ENCODE measurements at regions not wholly inside any gene's neighbourhood (a gene's known extent, or its start where the extent isn't known, plus 50 kb on each side); places are given as distances from the start of the nearest gene placed in this dataset.
A peak's percentile ranks its signal among the peaks of the same experiment; 100 is the strongest.

DNA sequence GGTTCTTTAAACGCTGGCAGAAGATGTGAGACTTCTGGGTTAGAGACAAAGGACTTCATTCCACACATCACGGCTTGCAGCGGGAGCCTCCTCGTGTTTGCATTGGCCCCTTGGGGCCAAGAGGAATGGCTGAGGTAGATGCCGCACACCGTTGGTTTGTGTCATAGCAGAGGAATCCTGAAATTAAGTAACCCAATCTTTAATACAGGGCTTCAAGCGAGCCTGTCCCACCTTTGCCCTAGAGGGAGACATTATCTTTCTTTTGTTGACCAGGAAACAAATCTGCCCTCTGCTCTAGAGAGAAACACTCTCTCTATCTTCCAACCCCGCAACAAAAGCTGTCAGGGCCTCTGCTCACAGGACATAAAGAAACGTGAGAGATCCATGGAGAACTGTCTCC is 277.5 kb upstream of the ZFP64 start:
- no peak for DNase-seq

DNA sequence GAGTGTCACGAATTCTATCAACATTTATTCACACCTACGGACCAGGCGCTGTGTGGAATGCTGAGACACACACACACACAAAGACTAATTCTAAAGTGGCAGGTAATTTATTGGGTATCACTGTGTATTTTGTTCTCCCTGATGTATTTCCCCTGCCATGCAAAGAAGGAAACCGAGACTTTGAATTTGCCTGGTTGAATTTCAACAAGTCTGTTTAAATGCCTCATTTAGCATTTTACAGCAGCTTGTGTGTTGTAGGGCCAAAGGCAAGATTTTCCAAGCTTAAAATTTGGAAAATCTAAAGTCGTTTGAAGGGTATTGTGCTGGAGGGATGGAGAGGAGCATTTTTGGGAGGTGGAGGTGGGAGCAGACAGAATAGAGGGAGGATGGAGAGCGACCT is 274.4 kb upstream of the ZFP64 start:
- no peak for DNase-seq

- no peak for DNase-seq
Observed at GRCh38 chr20:52461582-52461981, 270.0 kb upstream of the ZFP64 start.

GRCh38 chr20:52459150-52459549 is 267.6 kb upstream of the ZFP64 start:
- no peak for DNase-seq

DNA sequence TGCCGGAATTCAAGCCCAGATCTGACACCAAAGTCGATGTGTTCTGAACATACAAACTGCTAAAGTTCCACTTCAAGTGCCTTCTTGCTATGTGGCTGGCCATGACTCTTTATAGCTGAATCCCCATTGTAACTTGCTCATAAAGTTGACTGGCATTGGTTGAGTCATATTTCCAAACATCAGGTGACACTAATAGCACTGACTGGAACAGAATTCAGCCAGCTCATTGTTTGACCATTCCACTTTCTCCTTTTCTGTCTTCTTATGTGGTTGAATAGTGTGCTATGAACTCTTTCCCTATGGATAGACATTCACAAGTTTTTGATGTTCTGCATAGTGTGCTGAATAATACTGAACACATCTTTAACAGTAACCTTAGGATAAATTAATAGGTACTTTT is 266.2 kb upstream of the ZFP64 start:
- DNase-seq, result no peak

GRCh38 chr20:52454660-52455059 is 263.1 kb upstream of the ZFP64 start:
- no peak for DNase-seq

GRCh38 chr20:52448513-52449232 is 257.1 kb upstream of the ZFP64 start:
- no peak for DNase-seq

DNA sequence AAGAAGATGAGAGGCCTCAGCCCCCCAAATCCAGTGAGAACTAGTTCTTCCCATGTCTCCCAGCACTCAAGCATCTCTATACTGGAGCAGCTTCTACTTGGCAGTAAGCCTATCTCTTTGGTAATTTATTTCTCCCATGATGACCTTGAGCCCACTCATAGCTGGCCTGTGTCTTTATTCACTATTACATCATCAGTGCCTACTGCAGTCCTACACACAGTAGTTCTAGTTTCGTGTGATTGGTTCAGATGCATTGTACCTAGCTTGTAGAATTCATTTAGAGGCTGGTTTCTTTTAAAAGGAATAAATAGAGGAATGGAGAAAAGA is 255.6 kb upstream of the ZFP64 start:
- no peak for DNase-seq

DNA sequence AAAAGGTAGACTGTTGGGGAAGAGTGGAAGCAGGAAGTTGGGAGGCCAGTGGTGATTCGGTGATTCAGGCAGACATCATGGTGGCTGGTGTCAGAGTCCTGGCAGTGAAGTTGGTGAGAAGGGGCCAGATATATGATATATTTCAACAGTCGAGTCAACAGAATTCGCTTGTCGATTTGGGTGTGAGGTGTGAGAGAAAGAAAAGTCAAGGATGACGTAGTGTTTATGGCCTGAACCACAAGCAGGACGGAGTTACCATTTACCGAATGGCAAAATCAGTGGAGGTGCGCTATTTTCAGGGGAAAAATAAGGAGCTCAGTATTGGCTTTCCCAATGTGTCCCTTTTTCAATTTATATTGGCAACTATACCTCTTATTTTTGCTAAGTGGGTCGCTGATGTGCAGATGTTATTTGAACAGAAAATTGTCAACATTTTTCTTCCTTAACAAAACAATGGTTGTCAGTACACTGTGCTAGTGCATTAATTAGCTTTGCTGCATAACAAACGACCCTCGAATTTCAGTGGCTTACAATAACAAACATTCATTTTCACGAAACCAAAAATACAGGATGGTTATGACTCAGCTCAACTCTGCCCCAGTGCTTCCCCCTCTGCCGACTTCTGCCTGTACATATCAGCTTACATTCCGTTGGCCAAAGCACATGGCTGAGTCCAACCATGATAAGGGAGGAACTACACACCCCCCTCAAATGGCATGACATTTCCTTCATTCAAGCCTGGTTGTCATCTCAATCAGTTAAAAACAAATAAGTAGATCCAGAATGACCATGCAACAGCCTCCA is 255.0 kb upstream of the ZFP64 start:
- no peak for DNase-seq

DNA sequence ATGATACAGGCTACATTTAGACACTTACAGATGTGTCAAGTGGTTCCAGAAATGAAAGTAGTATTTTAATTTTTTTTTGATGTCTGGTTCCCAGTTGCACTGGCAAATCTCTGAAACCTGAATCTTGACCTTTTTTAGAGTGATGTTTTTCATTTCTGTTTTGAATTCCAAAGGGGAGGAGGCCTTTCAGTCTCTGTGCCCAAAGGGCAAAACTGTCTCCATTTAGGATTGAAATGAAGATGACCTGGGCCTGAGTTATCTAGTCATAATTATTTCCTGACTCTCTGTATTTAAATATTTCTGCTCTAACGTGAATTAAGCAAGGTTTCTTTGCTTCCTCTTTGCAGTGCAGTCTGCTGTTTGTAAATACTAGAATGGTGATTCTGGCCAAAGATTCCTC is 252.9 kb upstream of the ZFP64 start:
- no peak for DNase-seq

DNA sequence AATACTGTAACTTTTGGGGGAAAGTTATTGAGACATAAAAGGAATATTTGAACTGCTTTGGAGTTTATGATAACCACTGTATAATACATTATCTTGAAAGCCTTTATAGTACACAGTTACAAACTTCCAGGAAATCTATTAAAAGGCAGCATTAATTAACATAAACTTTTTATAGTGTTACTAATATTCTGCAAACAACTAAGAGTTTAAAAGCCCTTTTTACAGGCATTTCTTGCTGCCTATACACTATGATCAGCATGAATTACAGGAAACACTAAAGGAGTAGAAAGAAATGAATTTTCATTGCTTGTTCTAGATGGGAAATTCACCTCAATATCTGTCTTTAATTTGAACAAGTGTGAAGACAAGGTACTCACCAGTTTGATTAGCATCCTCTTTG is 252.3 kb upstream of the ZFP64 start:
- DNase-seq, result no peak

GRCh38 chr20:52441710-52442109 is 250.1 kb upstream of the ZFP64 start:
- DNase-seq, result no peak

DNA sequence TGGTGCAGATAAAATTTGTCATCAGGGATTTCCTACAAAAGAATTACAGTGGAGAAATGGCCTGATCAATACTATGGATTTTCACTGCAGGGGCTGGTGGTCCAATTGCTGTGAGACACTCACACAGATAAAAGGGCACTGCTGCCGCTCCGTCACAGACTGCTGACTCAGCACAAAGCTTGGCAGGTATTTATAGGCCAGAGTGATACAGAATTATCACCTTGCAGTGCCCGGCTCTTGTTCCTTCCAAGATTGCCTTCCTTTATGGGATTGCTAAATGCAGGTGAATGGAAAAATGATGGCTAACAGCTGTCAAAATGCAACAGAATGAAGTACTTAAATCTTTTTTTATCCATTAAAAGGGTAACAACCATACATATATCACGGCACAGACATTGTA is 247.8 kb upstream of the ZFP64 start:
- no peak for DNase-seq

GRCh38 chr20:52438326-52438963 is 246.9 kb upstream of the ZFP64 start:
- DNase-seq, result no peak

GRCh38 chr20:52434453-52434852 is 242.9 kb upstream of the ZFP64 start:
- DNase-seq, result no peak

DNA sequence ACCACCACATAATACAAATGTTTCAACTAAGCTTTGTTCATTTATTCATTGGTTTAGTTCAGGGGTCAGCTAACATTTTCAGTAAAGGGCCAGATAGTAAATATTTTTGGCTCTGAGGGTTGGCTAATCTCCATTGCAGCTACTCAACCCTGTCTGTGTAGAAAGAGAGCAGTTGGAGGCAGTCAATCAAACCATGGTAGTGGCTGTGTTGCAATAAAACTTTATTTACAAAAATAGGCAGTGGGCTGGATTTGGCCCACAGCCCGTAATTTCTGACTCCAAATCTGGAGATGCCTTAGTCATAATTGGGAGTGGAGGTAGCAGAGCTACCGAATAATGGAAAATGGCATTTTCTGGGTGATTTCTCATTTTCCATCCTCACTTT is 242.5 kb upstream of the ZFP64 start:
- no peak for DNase-seq

- no peak for DNase-seq
Observed at GRCh38 chr20:52433326-52434040, 241.9 kb upstream of the ZFP64 start.

DNA sequence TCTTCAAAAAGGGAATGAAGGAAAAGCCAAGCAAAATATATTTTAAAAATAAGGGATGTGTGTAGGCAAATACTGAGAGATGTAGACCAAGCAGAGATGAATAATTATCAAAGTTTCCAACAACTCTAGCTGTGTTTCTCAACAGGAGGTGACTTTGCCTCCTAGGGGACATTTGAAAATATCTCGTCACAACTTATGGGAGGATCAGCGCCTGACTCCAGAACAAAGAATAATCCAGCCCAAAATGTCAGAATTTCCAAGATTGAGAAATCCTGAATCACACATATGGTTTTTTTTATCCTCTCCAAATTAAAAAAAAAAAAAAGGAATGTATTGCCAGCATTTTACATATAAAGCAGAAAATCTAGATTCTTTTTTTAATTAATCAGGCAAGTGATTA is 241.2 kb upstream of the ZFP64 start:
- no peak for DNase-seq

DNA sequence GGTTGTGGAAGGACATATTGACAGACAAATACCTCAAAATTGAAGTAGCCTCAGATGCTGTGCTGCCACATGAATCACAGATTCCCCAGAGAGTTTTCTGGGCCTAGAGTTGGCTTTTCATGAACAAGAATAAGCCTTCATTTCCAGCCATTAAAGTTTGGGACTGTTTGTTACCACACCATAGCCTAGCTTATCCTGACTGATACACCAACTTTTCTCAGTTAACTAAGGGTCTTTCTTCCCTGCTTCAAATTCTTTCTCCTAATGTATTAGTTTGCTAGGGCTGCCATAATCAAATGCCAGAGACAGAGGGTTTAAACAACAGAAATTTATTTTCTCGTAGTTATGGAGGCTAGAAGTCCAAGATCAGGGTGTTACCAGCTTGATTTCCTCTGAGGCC is 237.4 kb upstream of the ZFP64 start:
- DNase-seq, result no peak

DNA sequence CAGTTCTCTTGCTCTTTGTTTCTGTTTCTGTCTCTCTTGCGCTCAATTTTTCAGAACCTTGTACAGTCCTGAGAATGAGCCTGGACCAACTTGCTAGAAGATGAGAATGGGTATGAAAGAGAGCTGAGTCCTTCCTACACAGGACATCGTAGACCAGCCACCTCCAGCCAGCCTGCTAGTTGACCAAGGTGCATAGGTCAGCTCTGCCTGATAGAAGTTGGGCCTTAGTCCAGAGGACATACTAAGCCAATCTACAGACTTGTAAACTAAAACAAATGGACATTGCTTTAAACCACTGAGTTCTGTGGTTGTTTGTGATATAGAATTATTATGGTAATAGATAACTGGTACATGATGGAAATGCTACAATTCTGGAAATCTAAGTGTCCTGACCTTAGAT is 236.4 kb upstream of the ZFP64 start:
- DNase-seq, result no peak

DNA sequence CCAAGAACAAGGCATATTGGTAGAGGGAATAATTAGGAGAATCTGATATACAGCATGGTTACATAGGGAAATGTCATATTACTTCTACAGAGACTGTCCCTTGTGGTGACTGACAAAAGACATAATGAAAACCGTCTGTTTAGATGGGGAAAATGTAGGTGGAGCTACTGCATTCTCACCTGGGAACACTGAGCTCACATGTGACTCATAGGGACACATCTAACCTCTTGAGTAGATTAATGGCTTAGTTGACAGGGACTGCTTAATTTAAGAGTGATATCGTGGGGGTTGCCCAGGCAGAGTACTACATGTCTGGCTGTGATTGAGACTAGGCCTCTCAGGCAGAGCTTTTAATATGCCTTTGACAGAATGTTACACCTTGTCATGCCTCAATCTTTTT is 235.3 kb upstream of the ZFP64 start:
- DNase-seq, result no peak

GRCh38 chr20:52425701-52426100 is 234.1 kb upstream of the ZFP64 start:
- no peak for DNase-seq

- peak; percentile 9 for DNase-seq
Observed at GRCh38 chr20:52425253-52425652, 233.7 kb upstream of the ZFP64 start.

Measured in activated CD4-positive, alpha-beta T cell treated with anti-CD3 and anti-CD28 coated beads for 48 hours (primary cell).